ENCODE measurements at regions not wholly inside any gene's neighbourhood (a gene's known extent, or its start where the extent isn't known, plus 50 kb on each side); places are given as distances from the start of the nearest gene placed in this dataset.

DNA sequence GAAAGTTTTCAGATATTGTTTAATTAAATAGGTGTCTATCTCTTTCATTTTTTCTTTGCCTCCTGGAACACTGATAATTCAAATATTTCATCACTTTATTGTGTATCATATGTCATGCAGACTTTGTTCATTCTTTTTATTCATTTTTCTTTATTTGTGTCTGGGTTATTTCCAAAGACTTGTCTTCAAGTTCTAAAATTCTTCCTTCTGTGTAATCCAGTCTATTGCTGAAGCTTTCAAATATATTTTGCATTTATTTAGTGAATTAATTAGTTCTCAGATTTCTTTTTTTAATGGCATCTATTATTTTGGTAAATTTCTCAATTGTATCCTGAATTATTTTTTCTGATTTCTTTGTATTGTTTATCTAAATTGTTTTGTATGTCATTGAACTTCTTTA, 70.1 kb downstream of the ZNF330 start:
- Mint-ChIP-seq H3K27ac (no peak overlapping the region), H3K9me3 (peaks cover 2 to 14% (median 12%) of the 10 kb centered on the region in 3 donors), H3K4me3 (no peak overlapping the region), H3K4me1 (no peaks in the 10 kb centered on the region), H3K36me3 (peaks cover 2% of the 10 kb centered on the region), H3K27me3 (peaks cover 5% of the 10 kb centered on the region)

DNA sequence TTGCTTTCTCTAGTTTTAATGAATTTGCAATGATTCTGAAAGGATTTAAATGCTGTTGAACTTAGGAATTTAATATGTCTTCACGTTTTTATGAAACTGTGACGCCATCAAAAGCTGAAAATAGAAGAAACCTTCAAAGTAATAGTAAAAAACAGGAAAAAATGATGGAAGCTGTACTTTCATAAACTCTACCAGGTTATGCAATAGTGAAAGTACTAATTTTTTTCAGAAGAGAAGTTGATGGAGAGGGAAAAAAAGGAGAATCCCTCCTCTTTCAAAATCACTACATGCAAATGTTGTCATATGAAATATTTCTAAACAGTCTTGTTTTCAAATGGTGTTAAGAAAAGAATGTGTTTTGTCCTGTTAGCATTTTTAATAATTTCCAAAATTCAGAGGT, 73.6 kb downstream of the ZNF330 start:
- peaks cover 2% of the 10 kb centered on the region for H3K36me3 Mint-ChIP-seq
- H3K4me1 Mint-ChIP-seq, result no peaks in the 10 kb centered on the region
- no peak overlapping the region for H3K27ac Mint-ChIP-seq
- H3K9me3 Mint-ChIP-seq, result peaks cover 2 to 14% (median 12%) of the 10 kb centered on the region in 3 donors
- no peak overlapping the region for H3K4me3 Mint-ChIP-seq
- H3K27me3 Mint-ChIP-seq, result peaks cover 5% of the 10 kb centered on the region

DNA sequence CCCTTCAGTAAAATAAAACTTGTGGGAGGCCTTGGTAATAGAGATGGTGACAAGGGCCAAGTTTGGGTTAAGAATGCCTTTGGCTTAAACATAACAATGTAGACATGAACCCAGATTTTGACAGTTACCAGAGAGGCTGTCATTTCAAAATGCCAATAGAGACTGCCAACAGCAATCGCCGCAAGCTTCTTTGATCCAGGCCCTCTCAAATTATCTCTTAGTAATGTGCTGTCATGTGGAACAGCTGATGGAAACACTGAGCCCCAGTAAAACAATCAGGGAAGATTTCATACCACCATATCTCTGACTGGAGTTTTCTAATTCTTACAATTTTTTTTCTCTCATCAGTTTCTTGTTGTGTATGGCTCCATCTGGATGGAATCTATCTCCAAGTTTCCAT, 80.5 kb downstream of the ZNF330 start:
- Mint-ChIP-seq H3K4me1 (no peaks in the 10 kb centered on the region), H3K27me3 (peaks cover 4% of the 10 kb centered on the region), H3K27ac (no peak overlapping the region), H3K9me3 (no peaks in the 10 kb centered on the region), H3K4me3 (no peak overlapping the region), H3K36me3 (no peaks in the 10 kb centered on the region)

DNA sequence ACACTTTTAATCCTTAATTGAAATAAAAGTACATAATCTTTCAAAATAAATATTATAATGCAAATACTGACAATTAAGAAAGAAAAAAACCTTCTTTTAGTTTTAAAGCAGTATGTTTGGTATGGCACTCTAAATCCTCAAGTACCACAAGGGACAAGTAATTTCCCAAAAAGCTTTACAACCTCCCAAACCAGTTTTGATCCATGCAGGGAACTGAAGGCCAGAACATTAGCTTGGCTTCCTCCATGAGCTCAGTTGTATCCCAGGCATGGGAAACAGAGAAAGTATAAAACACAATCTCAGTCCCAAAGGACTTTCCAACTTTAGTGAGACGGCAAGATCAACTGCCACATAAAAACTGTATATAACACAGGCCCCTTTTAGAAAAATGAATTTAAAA, 82.2 kb downstream of the ZNF330 start:
- H3K27me3 Mint-ChIP-seq, result peaks cover 6% of the 10 kb centered on the region
- no peaks in the 10 kb centered on the region for H3K36me3 Mint-ChIP-seq
- no peaks in the 10 kb centered on the region for H3K9me3 Mint-ChIP-seq
- H3K4me3 Mint-ChIP-seq, result no peak overlapping the region
- no peak overlapping the region for H3K27ac Mint-ChIP-seq
- peaks cover 4 to 8% (median 5%) of the 10 kb centered on the region in 3 donors for H3K4me1 Mint-ChIP-seq

DNA sequence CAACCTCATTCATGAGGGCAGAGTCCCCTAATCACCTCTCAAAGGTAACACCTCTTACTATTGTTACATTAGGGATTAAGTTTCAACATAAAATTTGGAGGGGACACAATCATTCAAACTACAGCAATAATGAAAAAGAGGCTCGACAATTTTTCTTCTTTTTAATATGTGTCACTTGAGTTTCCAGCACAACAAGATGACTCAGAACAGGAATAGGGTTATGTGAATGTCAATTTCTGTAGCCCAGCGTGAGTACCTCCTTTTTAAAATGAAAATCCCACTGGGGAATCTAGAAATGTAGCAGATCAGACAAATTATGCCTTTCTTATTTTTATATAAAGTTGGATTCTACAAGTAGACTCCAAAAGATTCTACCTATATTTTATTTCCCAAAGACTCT, 83.7 kb downstream of the ZNF330 start:
- Mint-ChIP-seq H3K36me3 (no peaks in the 10 kb centered on the region), H3K27ac (no peak overlapping the region), H3K27me3 (peaks cover 6% of the 10 kb centered on the region), H3K4me1 (peaks cover 4 to 9% (median 5%) of the 10 kb centered on the region in 3 donors), H3K9me3 (no peaks in the 10 kb centered on the region), H3K4me3 (no peak overlapping the region)

DNA sequence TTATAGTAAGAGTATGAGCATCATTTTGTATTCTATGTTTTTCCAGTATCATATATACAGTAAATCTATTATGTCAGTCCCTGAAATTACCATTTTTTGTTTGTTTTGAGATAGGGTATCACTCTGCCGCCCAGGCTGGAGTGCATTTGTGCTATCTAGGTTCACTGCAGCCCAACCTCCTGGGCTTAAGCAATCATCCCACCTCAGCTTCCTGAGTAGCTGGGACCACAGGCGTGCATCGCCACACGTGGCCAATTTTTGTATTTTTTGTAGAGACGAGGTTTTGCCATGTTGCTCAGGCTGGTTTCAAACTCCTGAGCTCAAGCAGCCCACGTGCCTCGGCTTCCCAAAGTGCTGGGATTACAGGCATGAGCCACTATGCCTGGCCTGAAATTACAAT, 85.6 kb downstream of the ZNF330 start:
- H3K4me1 Mint-ChIP-seq, result peaks cover 4 to 9% (median 5%) of the 10 kb centered on the region in 3 donors
- H3K4me3 Mint-ChIP-seq, result no peak overlapping the region
- H3K27me3 Mint-ChIP-seq, result peaks cover 6% of the 10 kb centered on the region
- H3K9me3 Mint-ChIP-seq, result no peaks in the 10 kb centered on the region
- H3K36me3 Mint-ChIP-seq, result no peaks in the 10 kb centered on the region
- no peak overlapping the region for H3K27ac Mint-ChIP-seq

DNA sequence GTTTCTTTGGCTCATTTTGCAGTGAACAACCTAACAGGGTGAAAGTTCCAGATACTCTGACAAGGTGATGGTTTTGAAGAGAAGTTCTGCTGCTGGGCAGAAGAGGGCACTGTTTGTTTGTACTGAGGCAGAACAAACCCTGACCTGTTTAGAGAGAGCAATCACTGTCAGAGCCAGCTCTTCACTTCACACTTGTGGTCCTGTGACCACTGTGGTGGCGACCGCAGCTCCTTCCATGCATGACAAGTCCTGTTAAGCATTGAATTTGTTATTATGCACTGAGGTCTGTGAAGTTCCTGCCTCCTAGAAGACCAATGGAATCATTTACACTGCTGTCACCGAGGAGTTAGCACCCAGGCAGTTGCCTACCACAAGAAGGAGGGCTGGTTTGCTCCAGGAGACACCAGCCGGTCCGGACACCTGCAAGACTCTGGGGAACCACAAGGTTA, 86.6 kb downstream of the ZNF330 start:
- Mint-ChIP-seq H3K27ac (no peak overlapping the region), H3K36me3 (no peaks in the 10 kb centered on the region), H3K27me3 (peaks cover 6% of the 10 kb centered on the region), H3K9me3 (no peaks in the 10 kb centered on the region), H3K4me1 (peaks cover 5 to 9% (median 8%) of the 10 kb centered on the region in 3 donors), H3K4me3 (no peak overlapping the region)

DNA sequence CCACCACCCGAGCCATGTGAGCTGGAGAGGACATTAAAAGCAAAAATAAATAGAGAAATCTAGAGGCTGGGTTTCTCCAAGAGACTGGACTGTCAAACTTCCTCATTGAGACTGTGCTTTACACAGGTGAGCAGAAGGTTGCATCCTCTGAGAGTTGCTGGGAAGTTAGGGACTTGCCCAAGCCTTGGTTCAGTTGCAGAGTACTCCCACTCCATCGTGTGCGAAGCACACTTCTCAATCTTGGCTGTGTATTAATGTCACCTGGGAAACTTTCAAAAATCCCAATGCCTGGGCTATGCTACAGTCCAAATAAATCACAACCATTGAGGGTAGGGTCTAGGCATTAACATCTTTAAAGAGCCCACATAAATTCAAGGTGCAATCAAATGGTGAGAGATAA, 89.2 kb downstream of the ZNF330 start:
- H3K27ac Mint-ChIP-seq, result no peak overlapping the region
- no peaks in the 10 kb centered on the region for H3K9me3 Mint-ChIP-seq

DNA sequence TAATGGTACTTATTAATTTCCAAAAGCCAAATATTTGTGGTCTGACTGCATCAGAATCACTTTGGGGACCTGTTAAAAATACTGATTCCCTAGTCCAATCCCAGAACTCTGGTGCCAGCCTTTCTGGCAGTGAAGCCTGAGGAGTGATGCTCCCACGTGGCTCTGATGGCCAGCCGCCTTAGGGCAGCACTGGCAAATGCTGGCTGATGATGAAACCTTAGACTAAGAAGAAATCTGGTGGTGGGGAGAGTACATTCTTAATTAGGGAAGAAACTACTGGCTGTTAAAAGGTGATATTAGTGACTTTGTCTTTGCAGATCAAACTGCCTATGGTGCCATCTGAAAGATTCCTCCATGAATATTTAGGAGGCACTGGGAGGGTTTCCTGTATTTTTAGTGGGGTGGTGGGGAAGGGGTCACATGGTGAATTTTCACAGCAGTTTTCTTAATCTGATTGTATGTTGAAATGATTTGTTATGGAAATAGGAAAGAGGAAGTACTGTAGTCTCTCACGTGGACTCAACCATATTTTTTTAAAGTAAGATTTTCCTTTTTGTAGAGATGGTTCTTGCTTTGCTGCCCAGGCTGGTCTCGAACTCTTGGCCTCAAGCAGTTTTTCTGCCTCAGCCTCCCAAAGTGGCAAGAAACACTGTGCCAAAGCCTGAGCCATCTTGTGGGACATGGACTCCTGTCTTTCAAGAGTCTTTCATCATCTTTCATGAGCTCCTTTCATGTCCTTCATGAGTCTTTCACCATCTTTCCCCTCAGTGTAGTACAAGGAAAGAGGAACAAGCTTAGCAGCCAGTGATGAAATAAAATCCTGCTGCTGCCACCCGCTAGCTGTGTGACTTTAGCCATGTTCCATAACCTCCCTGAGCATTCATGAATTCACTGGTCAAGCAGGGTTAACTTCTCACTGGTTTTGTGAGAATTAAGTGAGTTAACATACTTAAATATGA, 90.8 kb downstream of the ZNF330 start:
- H3K4me1 Mint-ChIP-seq, result peaks cover 5 to 9% (median 8%) of the 10 kb centered on the region in 3 donors
- H3K27ac Mint-ChIP-seq, result no peak overlapping the region
- peaks cover 2% of the 10 kb centered on the region for H3K36me3 Mint-ChIP-seq
- H3K9me3 Mint-ChIP-seq, result no peaks in the 10 kb centered on the region
- H3K4me3 Mint-ChIP-seq, result no peak overlapping the region
- H3K27me3 Mint-ChIP-seq, result peaks cover 3% of the 10 kb centered on the region

More for the DNA sequence above, 89.2 kb downstream of the ZNF330 start:
- no peak overlapping the region for H3K4me3 Mint-ChIP-seq
- H3K27me3 Mint-ChIP-seq, result peaks cover 6% of the 10 kb centered on the region
- H3K36me3 Mint-ChIP-seq, result peaks cover 2% of the 10 kb centered on the region
- H3K4me1 Mint-ChIP-seq, result peaks cover 5 to 9% (median 8%) of the 10 kb centered on the region in 3 donors

DNA sequence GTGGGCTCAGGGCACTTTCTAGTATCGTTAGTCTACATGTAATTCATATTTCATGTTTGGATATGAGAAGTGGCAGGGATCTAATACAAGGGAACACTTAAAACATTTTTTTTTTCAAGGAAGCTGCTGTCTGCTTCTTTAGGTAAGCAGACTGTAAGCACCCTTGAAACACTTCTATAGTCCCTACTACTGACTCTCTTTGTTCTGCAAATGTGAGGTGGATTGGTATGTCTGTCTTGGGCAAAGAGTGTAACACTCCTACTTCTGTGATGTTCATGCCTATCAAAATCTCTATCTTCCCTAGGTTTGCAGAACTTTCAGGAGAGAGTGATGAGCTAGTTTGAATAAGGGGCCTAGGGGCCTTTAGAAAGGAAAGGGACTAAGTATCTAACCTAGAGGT, 93.9 kb downstream of the ZNF330 start:
- Mint-ChIP-seq H3K4me1 (peaks cover 0 to 4% (median 0%) of the 10 kb centered on the region in 3 donors), H3K27me3 (peaks cover 4% of the 10 kb centered on the region), H3K4me3 (no peak overlapping the region), H3K36me3 (peaks cover 2% of the 10 kb centered on the region), H3K27ac (no peak overlapping the region), H3K9me3 (no peaks in the 10 kb centered on the region)

DNA sequence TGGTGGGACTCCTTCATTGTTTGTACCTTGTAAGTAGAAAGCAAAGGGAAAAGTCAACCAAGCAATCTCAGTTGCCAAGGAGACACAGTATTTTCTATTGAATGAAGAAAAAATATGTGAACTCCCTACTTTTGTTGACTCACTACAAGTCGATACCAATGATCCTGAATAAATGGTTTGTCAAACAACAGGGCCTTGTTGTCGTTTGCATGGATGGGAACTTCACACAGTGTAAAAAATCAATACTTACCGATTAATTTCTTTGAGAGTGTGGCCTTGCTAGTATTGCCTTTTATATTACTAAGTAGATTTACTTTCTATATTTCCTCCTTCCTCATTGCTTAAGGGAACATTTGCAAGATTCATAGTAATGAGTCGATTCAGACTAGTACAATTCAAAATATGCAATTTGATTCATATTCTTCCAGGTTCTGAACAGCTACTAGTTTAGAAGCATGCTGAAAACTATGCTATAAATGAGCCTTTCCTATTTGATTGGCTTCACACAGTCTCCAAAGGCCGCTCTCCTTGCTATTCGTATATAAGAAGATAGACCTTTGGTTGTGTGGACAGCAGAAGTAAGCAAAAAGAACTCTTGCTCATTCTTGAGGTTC, 108.0 kb downstream of the ZNF330 start:
- Mint-ChIP-seq H3K27me3 (peaks cover 14% of the 10 kb centered on the region), H3K36me3 (no peaks in the 10 kb centered on the region), H3K27ac (no peak overlapping the region), H3K9me3 (peaks cover 0 to 2% (median 0%) of the 10 kb centered on the region in 3 donors), H3K4me1 (peaks cover 0 to 2% (median 0%) of the 10 kb centered on the region in 3 donors), H3K4me3 (no peak overlapping the region)

DNA sequence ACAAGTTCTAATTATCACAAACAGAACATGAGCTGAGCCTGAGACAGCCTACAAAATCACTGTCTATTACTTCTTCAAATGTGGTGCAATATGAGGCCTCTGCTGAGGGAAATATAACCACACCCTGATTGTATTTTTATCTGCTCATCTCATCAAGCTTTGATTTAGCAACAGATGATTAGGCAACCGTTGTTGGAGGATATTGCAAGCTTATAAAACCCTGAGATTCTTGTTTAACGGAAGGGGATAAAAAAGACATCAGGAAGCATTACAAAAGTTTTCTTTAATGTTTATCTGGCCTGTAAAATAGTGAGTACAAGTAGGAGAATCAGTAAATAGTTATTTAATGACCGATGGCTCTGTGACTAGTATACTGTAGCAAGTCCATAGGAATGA, 108.5 kb downstream of the ZNF330 start:
- Mint-ChIP-seq H3K27me3 (peaks cover 16% of the 10 kb centered on the region), H3K4me1 (peaks cover 0 to 4% (median 0%) of the 10 kb centered on the region in 3 donors), H3K9me3 (no peaks in the 10 kb centered on the region)

DNA sequence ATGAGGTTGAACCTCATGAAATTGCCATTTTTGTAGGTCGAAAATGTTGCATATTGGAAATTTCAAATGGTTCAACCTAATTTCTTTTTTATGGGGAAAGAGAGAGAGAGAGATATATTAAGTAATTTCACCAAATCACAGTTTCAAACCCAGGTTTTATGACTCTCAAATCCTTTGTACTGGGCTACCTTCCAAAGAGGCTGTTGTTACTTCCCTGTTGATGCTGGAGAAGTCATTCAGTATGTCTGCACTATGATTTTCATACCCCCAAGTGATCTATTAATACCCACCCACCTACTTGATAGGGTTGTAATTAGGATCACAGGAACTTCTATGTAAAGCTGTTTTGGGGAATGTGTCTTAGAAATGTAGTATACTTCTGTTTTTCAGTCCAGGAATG, 109.9 kb downstream of the ZNF330 start:
- Mint-ChIP-seq H3K27ac (no peak overlapping the region), H3K9me3 (no peaks in the 10 kb centered on the region), H3K36me3 (no peaks in the 10 kb centered on the region), H3K27me3 (peaks cover 21% of the 10 kb centered on the region), H3K4me1 (peaks cover 0 to 4% (median 0%) of the 10 kb centered on the region in 3 donors), H3K4me3 (no peak overlapping the region)

More for the DNA sequence above, 108.5 kb downstream of the ZNF330 start:
- Mint-ChIP-seq H3K27ac (no peak overlapping the region), H3K36me3 (no peaks in the 10 kb centered on the region), H3K4me3 (no peak overlapping the region)

DNA sequence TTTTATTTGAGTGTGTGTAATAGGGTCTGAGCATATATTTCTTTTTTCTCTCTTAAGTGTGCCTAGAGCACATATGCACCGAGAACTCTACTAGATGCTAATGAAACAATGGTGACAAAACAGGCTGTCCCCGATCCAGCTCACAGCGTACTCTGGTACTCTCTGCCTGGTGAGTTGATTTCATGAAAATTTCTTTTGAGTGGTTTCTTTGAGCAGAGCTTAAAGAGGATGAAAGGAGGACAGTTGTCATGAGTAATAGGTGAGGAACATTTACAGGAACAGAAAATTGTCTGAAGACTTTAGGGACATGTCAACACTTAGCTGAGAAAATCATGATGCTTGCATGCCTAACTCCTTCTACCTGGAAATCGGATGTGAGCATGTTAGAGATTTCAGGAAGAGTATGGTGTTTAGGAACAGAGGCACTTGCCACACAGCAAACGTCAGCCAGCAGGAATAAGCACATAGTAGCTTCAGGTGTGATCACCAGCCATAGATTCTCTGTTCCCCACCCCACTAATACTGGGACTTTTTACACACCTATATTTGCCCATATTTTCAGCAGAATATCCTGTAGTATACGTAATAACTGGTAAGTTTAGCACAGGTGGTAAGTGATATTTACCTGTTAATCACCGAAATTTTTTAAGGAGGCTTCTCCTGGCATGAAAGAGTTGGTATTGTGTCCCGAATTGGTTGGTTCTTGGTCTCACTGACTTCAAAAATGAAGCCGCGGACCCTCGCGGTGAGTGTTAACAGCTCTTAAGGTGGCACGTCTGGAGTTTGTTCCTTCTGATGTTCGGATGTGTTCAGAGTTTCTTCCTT, 111.1 kb downstream of the ZNF330 start:
- H3K27ac Mint-ChIP-seq, result no peak overlapping the region
- H3K4me1 Mint-ChIP-seq, result peaks cover 0 to 4% (median 0%) of the 10 kb centered on the region in 3 donors
- H3K36me3 Mint-ChIP-seq, result no peaks in the 10 kb centered on the region
- peaks cover 21% of the 10 kb centered on the region for H3K27me3 Mint-ChIP-seq
- no peaks in the 10 kb centered on the region for H3K9me3 Mint-ChIP-seq
- H3K4me3 Mint-ChIP-seq, result no peak overlapping the region
